GM06990 (cell line): ENCODE measurements at regions not wholly inside any gene's neighbourhood (a gene's known extent, or its start where the extent isn't known, plus 50 kb on each side); places are given as distances from the start of the nearest gene placed in this dataset.
A peak's percentile ranks its signal among the peaks of the same experiment; 100 is the strongest.

ENCODE experiments used
- DNase-seq: peaks from one replicate; pipeline ENCODE4 v3.0.0-alpha.2; 2011; ENCODE audit not compliant: insufficient read length; ENCODE audit errors: extremely low read depth
- H3K27me3 ChIP-seq: replicated peaks from 2 replicates; pipeline ENCODE4 v1.6.0; 2011; ENCODE audit warnings: low read length; ENCODE audit not compliant: control insufficient read depth, insufficient read depth
- H3K36me3 ChIP-seq: 2 replicates; pipeline ENCODE4 v1.5.1; 2011; ENCODE audit warnings: low read length; ENCODE audit not compliant: control insufficient read depth, insufficient read depth
- H3K4me3 ChIP-seq: replicated peaks from 2 replicates; pipeline ENCODE4 v1.5.1; 2011; ENCODE audit warnings: low read depth, mild to moderate bottlenecking, control low read depth, low read length
- TF ChIP-seq, protein P1 (sequence below): IDR thresholded peaks from 2 replicates; pipeline ENCODE4 v1.5.1; 2011; ENCODE audit warnings: low read length, control low read depth, mild to moderate bottlenecking, inconsistent platforms; ENCODE audit not compliant: insufficient read depth, poor library complexity, severe bottlenecking

DNA sequence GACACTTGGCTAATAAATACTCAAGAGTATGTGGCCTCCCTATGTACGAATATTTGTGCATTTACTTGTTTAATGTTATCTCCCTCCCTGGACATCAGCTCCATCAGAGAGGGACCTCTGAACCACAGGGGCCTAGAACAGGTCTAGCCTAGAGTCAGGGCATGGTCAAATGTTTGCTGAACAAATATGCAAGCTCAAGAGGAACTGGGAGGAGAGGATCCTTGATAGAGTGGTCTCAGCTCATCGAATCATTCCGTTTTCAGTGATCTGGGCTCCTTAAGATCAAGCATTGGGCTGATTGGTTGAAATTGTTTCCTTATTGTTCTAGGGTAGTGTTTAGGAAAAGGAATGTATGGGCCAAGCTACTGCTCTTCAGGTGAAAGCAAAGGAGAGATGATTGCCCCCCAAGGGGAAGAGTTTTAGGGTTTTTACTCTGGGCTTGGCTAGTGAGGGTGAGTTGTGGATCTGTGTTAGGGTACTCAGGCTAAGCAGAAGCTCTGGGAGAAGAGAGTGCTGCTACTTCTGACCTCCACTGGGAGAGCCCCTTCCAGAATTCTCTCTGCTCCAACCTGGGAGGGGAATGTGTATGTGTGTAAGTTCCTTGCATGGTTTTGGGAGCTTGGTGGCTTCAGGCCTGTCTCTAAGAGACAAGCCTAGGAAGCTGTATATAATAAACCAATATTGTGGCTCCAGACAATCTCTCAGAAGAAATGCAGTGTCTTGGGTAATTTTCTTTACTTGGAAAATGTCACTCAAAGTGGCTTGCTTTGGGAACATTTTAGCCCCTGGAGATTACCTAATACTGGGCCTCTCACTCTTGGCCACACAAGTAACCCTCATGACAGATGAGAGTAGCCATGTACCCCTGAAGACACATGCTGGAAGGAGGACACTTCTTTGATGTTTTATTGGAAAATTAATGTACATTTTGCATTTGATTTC is 110.0 kb downstream of the EMX2 start:
- H3K27me3 ChIP-seq: no peaks in the 10 kb centered on the region
- TF ChIP-seq, protein P1, sequence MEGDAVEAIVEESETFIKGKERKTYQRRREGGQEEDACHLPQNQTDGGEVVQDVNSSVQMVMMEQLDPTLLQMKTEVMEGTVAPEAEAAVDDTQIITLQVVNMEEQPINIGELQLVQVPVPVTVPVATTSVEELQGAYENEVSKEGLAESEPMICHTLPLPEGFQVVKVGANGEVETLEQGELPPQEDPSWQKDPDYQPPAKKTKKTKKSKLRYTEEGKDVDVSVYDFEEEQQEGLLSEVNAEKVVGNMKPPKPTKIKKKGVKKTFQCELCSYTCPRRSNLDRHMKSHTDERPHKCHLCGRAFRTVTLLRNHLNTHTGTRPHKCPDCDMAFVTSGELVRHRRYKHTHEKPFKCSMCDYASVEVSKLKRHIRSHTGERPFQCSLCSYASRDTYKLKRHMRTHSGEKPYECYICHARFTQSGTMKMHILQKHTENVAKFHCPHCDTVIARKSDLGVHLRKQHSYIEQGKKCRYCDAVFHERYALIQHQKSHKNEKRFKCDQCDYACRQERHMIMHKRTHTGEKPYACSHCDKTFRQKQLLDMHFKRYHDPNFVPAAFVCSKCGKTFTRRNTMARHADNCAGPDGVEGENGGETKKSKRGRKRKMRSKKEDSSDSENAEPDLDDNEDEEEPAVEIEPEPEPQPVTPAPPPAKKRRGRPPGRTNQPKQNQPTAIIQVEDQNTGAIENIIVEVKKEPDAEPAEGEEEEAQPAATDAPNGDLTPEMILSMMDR: no peak
- H3K36me3 ChIP-seq: no peaks in the 10 kb centered on the region
- DNase-seq: no peak
- no peak overlapping the region for H3K4me3 ChIP-seq

DNA sequence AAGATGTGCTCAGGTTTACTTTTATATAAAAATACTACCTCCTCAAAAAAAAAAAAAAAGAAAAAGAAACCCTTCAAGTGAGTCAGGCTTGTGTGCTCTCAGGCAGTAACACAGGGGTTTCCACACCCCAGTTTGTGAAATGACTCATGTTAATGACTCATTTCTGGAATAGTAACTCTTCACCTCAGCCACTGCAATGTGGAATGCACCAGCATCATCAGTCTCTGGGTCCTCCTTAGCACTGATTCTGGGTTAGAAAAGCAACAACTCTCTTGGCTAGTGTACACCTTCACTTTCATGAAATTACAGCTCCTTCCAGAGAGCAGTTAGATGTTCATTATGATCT is 110.6 kb downstream of the EMX2 start:
- DNase-seq: peak; percentile 64
- no peaks in the 10 kb centered on the region for H3K27me3 ChIP-seq
- no peak overlapping the region for H3K4me3 ChIP-seq
- TF ChIP-seq, protein P1: no peak
- no peaks in the 10 kb centered on the region for H3K36me3 ChIP-seq

DNA sequence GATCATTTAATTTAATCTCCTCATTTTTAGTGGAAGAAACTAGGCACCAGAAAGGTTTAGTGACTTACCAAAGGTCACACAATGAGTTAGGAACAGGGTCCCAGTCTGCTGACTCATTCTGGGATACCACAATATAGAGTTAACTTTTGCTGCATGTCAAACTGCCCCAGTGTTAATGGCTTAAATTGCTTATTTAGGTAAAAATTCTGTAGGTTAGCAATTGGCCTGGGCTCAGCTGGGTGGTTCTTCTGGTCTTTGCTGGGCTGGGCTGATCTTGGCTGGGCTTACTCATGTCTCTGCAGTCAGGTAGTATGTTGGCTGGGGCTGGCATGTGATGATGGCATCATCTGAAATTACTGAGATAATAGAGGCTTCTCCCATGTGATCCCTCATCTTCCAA is 111.6 kb downstream of the EMX2 start:
- H3K4me3 ChIP-seq: no peak overlapping the region
- TF ChIP-seq, protein P1: no peak
- no peaks in the 10 kb centered on the region for H3K27me3 ChIP-seq
- no peaks in the 10 kb centered on the region for H3K36me3 ChIP-seq
- DNase-seq: no peak

DNA sequence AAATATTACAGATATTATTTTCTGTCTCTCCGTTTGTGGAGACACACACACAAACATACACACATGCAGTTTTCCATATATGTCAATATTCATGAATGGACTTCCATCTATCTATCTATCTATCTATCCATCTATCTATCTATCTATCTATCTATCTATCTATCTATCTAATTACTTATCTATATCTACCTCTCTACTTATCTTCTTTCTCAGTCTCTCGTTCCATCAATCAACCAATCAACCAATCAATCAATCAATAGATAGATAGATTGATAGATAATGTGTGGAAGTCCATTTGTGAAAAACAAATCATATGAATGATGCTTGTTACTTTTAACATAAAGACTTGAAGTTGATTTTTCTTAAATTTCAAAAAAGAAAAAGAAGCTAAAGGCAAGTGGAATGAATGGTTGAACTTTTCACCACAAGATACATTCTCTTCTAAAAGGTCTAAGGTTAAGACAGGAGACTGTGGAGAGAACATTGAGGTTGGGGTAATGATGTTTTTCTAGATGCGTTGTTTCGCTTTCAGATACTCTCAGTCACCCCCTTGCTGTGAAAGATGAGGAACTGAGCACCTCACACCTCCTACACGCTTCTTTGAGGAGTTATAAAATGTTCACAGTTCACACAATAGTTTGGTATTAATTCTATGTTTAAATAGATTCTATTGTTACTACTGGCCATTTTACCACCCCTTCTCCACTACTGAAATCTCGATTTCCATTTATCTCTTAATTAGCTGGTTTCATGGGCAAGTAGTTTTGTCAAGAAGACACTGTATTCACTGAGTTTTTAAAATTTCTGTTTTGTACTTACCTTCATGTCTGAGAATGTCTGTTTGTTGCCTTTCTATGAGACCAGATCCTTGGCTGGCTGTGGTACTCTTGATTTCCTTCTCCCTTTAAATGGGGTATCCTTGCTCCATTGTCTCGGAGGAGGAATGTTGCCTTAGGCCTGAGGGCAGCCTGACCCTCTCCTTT is 114.1 kb downstream of the EMX2 start:
- peak; percentile 72 for DNase-seq
- no peaks in the 10 kb centered on the region for H3K27me3 ChIP-seq
- TF ChIP-seq, protein P1: peak; percentile 12
- H3K36me3 ChIP-seq: no peaks in the 10 kb centered on the region
- no peak overlapping the region for H3K4me3 ChIP-seq

DNA sequence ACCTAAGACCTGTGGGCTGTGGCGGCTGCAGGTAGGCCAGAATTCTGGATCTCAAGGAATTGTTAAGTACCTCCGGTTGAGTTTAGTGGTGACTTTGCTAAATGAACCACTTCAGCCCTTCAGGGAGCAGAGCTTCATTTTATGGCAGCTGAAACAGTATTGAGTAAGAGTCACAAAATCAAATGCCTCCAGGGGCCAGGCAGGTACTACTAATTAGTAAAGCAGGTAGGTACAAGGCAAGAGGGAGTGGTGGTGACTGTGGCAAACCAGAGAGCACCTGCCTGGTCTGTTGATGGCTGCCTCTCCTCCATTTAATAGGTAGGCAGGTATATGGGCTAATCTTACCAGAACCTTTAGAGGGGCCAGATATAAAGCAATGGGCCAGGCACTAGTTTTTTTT is 118.8 kb downstream of the EMX2 start:
- H3K4me3 ChIP-seq: no peak overlapping the region
- H3K27me3 ChIP-seq: no peaks in the 10 kb centered on the region
- TF ChIP-seq, protein P1: no peak
- no peaks in the 10 kb centered on the region for H3K36me3 ChIP-seq
- no peak for DNase-seq
